Stimulated activated naive CD8-positive, alpha-beta T cell treated with anti-CD3 and anti-CD28 coated beads, Interleukin-15, Interleukin-2, amounts not matched to agents 100 ng/mL and 50 ng/mL, for 24 hours (primary cell): ENCODE measurements at regions not wholly inside any gene's neighbourhood (a gene's known extent, or its start where the extent isn't known, plus 50 kb on each side); places are given as distances from the start of the nearest gene placed in this dataset.
"Not testable (repeated sequence)": the region's sequence is repeated elsewhere in the genome, so short reads cannot be mapped to it uniquely, and the experiment has no call there.

ENCODE experiments used
- H3K27ac Mint-ChIP-seq: one replicate; pipeline ENCODE4 v1.8.0; 2021; ENCODE audit warnings: mild to moderate bottlenecking, mixed read lengths
- H3K27me3 Mint-ChIP-seq: one replicate; pipeline ENCODE4 v1.8.0; 2021; ENCODE audit warnings: mixed read lengths
- H3K36me3 Mint-ChIP-seq: one replicate; pipeline ENCODE4 v1.8.0; 2021; ENCODE audit warnings: low read depth, mixed read lengths
- H3K4me1 Mint-ChIP-seq: one replicate; pipeline ENCODE4 v1.8.0; 2021; ENCODE audit warnings: low read depth, mixed read lengths
- H3K4me3 Mint-ChIP-seq: one replicate; pipeline ENCODE4 v1.8.0; 2021; ENCODE audit warnings: mild to moderate bottlenecking, mixed read lengths
- H3K9me3 Mint-ChIP-seq: one replicate; pipeline ENCODE4 v1.8.0; 2021; ENCODE audit warnings: mixed read lengths

- H3K4me3 Mint-ChIP-seq = no peak overlapping the region
- H3K4me1 Mint-ChIP-seq = no peaks in the 10 kb centered on the region
- H3K36me3 Mint-ChIP-seq = no peaks in the 10 kb centered on the region
- H3K27me3 Mint-ChIP-seq = no peaks in the 10 kb centered on the region
- H3K27ac Mint-ChIP-seq = no peak overlapping the region
- peaks cover 11% of the 10 kb centered on the region for H3K9me3 Mint-ChIP-seq
These were observed 610.2 kb downstream of the UQCRFS1 start for GRCh38 chr19:28602675-28603298.

- Mint-ChIP-seq H3K9me3 (peaks cover 7% of the 10 kb centered on the region), H3K27me3 (no peaks in the 10 kb centered on the region), H3K4me1 (no peaks in the 10 kb centered on the region), H3K4me3 (no peak overlapping the region), H3K36me3 (no peaks in the 10 kb centered on the region), H3K27ac (no peak overlapping the region)
These were observed 611.1 kb downstream of the UQCRFS1 start for GRCh38 chr19:28601723-28602440.

- no peak overlapping the region for H3K4me3 Mint-ChIP-seq
- no peaks in the 10 kb centered on the region for H3K9me3 Mint-ChIP-seq
- no peaks in the 10 kb centered on the region for H3K27me3 Mint-ChIP-seq
- no peak overlapping the region for H3K27ac Mint-ChIP-seq
- H3K36me3 Mint-ChIP-seq = no peaks in the 10 kb centered on the region
- no peaks in the 10 kb centered on the region for H3K4me1 Mint-ChIP-seq
These were observed 614.1 kb downstream of the UQCRFS1 start for GRCh38 chr19:28598861-28599260.

GRCh38 chr19:28596561-28597071, 616.3 kb downstream of the UQCRFS1 start:
- Mint-ChIP-seq H3K9me3 (no peaks in the 10 kb centered on the region), H3K4me3 (no peak overlapping the region), H3K36me3 (no peaks in the 10 kb centered on the region), H3K27ac (no peak overlapping the region), H3K27me3 (no peaks in the 10 kb centered on the region), H3K4me1 (no peaks in the 10 kb centered on the region)

- H3K27ac Mint-ChIP-seq = no peak overlapping the region
- H3K36me3 Mint-ChIP-seq = no peaks in the 10 kb centered on the region
- no peaks in the 10 kb centered on the region for H3K27me3 Mint-ChIP-seq
- no peaks in the 10 kb centered on the region for H3K9me3 Mint-ChIP-seq
- no peak overlapping the region for H3K4me3 Mint-ChIP-seq
- H3K4me1 Mint-ChIP-seq = no peaks in the 10 kb centered on the region
These were observed 617.0 kb downstream of the UQCRFS1 start for GRCh38 chr19:28595722-28596480.

- no peak overlapping the region for H3K27ac Mint-ChIP-seq
- H3K4me3 Mint-ChIP-seq = no peak overlapping the region
- peaks cover 6% of the 10 kb centered on the region for H3K4me1 Mint-ChIP-seq
- no peaks in the 10 kb centered on the region for H3K9me3 Mint-ChIP-seq
- H3K27me3 Mint-ChIP-seq = no peaks in the 10 kb centered on the region
- H3K36me3 Mint-ChIP-seq = no peaks in the 10 kb centered on the region
These were observed 618.2 kb downstream of the UQCRFS1 start for GRCh38 chr19:28594737-28595136.

GRCh38 chr19:28589991-28590411, 623.0 kb downstream of the UQCRFS1 start:
- H3K9me3 Mint-ChIP-seq, H3K27ac Mint-ChIP-seq, H3K27me3 Mint-ChIP-seq, H3K4me3 Mint-ChIP-seq, H3K4me1 Mint-ChIP-seq, H3K36me3 Mint-ChIP-seq: not testable (repeated sequence)

GRCh38 chr19:28586474-28586873, 626.5 kb downstream of the UQCRFS1 start:
- no peaks in the 10 kb centered on the region for H3K36me3 Mint-ChIP-seq
- no peaks in the 10 kb centered on the region for H3K9me3 Mint-ChIP-seq
- no peak overlapping the region for H3K4me3 Mint-ChIP-seq
- no peak overlapping the region for H3K27ac Mint-ChIP-seq
- no peaks in the 10 kb centered on the region for H3K27me3 Mint-ChIP-seq
- H3K4me1 Mint-ChIP-seq = peaks cover 9% of the 10 kb centered on the region

- Mint-ChIP-seq H3K4me3 (no peak overlapping the region), H3K27ac (no peak overlapping the region), H3K27me3 (no peaks in the 10 kb centered on the region)
These were observed 627.2 kb downstream of the UQCRFS1 start for GRCh38 chr19:28585796-28586195.

GRCh38 chr19:28583713-28584112, 629.2 kb downstream of the UQCRFS1 start:
- Mint-ChIP-seq H3K27me3 (no peaks in the 10 kb centered on the region), H3K4me3 (no peak overlapping the region), H3K4me1 (no peaks in the 10 kb centered on the region), H3K36me3 (no peaks in the 10 kb centered on the region), H3K27ac (no peak overlapping the region), H3K9me3 (no peaks in the 10 kb centered on the region)

More at GRCh38 chr19:28585796-28586195, 627.2 kb downstream of the UQCRFS1 start:
- H3K9me3 Mint-ChIP-seq = no peaks in the 10 kb centered on the region
- no peaks in the 10 kb centered on the region for H3K36me3 Mint-ChIP-seq
- H3K4me1 Mint-ChIP-seq = peaks cover 9% of the 10 kb centered on the region

GRCh38 chr19:28583242-28583641, 629.7 kb downstream of the UQCRFS1 start:
- Mint-ChIP-seq H3K36me3 (no peaks in the 10 kb centered on the region), H3K9me3 (no peaks in the 10 kb centered on the region), H3K27ac (no peak overlapping the region), H3K4me3 (no peak overlapping the region), H3K27me3 (no peaks in the 10 kb centered on the region), H3K4me1 (no peaks in the 10 kb centered on the region)

- no peaks in the 10 kb centered on the region for H3K4me1 Mint-ChIP-seq
- no peaks in the 10 kb centered on the region for H3K27me3 Mint-ChIP-seq
- H3K36me3 Mint-ChIP-seq = no peaks in the 10 kb centered on the region
- H3K4me3 Mint-ChIP-seq = no peak overlapping the region
- no peaks in the 10 kb centered on the region for H3K9me3 Mint-ChIP-seq
- peak overlapping the region; percentile 61 for H3K27ac Mint-ChIP-seq
These were observed 630.2 kb downstream of the UQCRFS1 start for GRCh38 chr19:28582796-28583195.

- Mint-ChIP-seq H3K27ac (no peak overlapping the region), H3K27me3 (no peaks in the 10 kb centered on the region), H3K4me3 (no peak overlapping the region), H3K4me1 (no peaks in the 10 kb centered on the region), H3K36me3 (no peaks in the 10 kb centered on the region), H3K9me3 (no peaks in the 10 kb centered on the region)
These were observed 630.6 kb downstream of the UQCRFS1 start for GRCh38 chr19:28582344-28582743.

- no peaks in the 10 kb centered on the region for H3K27me3 Mint-ChIP-seq
- no peaks in the 10 kb centered on the region for H3K4me1 Mint-ChIP-seq
- no peak overlapping the region for H3K4me3 Mint-ChIP-seq
- no peak overlapping the region for H3K27ac Mint-ChIP-seq
- no peaks in the 10 kb centered on the region for H3K9me3 Mint-ChIP-seq
- no peaks in the 10 kb centered on the region for H3K36me3 Mint-ChIP-seq
These were observed 631.5 kb downstream of the UQCRFS1 start for GRCh38 chr19:28581468-28581770.

- Mint-ChIP-seq H3K27ac (no peak overlapping the region), H3K36me3 (no peaks in the 10 kb centered on the region), H3K4me3 (no peak overlapping the region), H3K27me3 (no peaks in the 10 kb centered on the region), H3K9me3 (peaks cover 4% of the 10 kb centered on the region), H3K4me1 (no peaks in the 10 kb centered on the region)
These were observed 634.0 kb downstream of the UQCRFS1 start for GRCh38 chr19:28578786-28579505.
